ENCODE measurements at regions not wholly inside any gene's neighbourhood (a gene's known extent, or its start where the extent isn't known, plus 50 kb on each side); places are given as distances from the start of the nearest gene placed in this dataset.

- no peak overlapping the region for H3K4me2 ChIP-seq
- H3K27me3 ChIP-seq (ENCODE audit: insufficient read depth), result no peaks in the 10 kb centered on the region
- no peak overlapping the region for H2AFZ ChIP-seq (ENCODE audit: low read depth)
- DNase-seq, result no peak
- H3K27ac ChIP-seq (ENCODE audit: low read depth in 2 of 2, low read length in 1 of 2), result no peak overlapping the region
- ChIA-PET POLR2A (no interaction called here), CTCF (no interaction called here)
- no peak overlapping the region for H3K4me3 ChIP-seq (ENCODE audit: low read depth in 2 of 2, low read length in 1 of 2)
- H4K20me1 ChIP-seq (ENCODE audit: insufficient read depth), result no peaks in the 10 kb centered on the region
- H3K4me1 ChIP-seq (ENCODE audit: control insufficient read depth in 1 of 2, insufficient read depth in 2 of 2, low read depth in 1 of 2, low read length in 1 of 2), result no peaks in the 10 kb centered on the region
- H3K9me3 ChIP-seq, result no peaks in the 10 kb centered on the region
- no peak for TF ChIP-seq JUND (IDR thresholded peaks at IDR 0.05)
- no peak for TF ChIP-seq FOXM1 (IDR thresholded peaks at IDR 0.05; ENCODE audit: low read depth)
- H3K9me2 ChIP-seq, result no peaks in the 10 kb centered on the region
- H3K9ac ChIP-seq, result no peak overlapping the region
- no peaks in the 10 kb centered on the region for H3F3A ChIP-seq (replicated peaks; ENCODE audit: insufficient read depth)
- WGBS (ENCODE audit: low lambda C conversion rate), result 13% methylated on average over 3 of the region's 4 CpGs
- H3K36me3 ChIP-seq (replicated peaks in 1 of 2; ENCODE audit: control insufficient read depth in 1 of 2, insufficient read depth in 2 of 2, low read length in 1 of 2), result no peaks in the 10 kb centered on the region
- H3K79me2 ChIP-seq (ENCODE audit: insufficient read depth), result no peaks in the 10 kb centered on the region
Measured at GRCh38 chr3:167001374-167001773, 378.7 kb downstream of the ZBBX start.

DNA sequence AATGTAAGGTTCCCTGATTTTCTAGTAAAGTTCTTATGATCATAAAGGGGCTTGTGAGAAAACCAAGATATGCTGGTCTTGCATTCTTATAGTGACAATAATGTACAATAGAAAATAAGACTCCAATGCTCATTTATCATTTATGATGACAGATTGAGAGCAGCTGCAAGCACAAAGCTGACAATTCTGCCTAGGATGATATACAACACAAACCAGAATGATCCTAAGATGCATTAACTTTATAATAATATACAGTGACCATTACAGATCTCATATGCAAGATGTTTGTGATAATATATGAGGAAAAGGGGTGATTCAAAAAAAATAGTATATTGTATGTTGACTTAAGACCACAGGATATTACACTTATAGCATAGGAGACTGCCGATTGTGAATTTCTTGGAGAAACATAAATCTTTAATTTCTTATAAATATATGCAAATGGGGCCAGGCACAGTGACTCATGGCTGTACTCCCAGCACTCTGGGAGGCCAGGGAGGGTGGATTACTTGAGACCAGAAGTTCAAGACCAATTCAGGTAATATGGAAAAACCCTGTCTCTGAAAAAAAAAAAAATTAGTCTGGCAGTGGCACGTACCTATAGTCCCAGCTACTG, 387.0 kb downstream of the ZBBX start:
- Histone ChIP-seq H3K4me2 (no peak overlapping the region), H4K20me1 (ENCODE audit: insufficient read depth) (no peaks in the 10 kb centered on the region), H3K9ac (no peak overlapping the region), H3K4me1 (ENCODE audit: control insufficient read depth in 1 of 2, insufficient read depth in 2 of 2, low read depth in 1 of 2, low read length in 1 of 2) (no peaks in the 10 kb centered on the region), H3K9me2 (no peaks in the 10 kb centered on the region), H2AFZ (ENCODE audit: low read depth) (no peak overlapping the region), H3K9me3 (no peaks in the 10 kb centered on the region), H3K36me3 (replicated peaks in 1 of 2; ENCODE audit: control insufficient read depth in 1 of 2, insufficient read depth in 2 of 2, low read length in 1 of 2) (no peaks in the 10 kb centered on the region), H3F3A (replicated peaks; ENCODE audit: insufficient read depth) (no peaks in the 10 kb centered on the region), H3K4me3 (ENCODE audit: low read depth in 2 of 2, low read length in 1 of 2) (no peak overlapping the region), H3K27me3 (ENCODE audit: insufficient read depth) (no peaks in the 10 kb centered on the region), H3K27ac (ENCODE audit: low read depth in 2 of 2, low read length in 1 of 2) (no peak overlapping the region), H3K79me2 (ENCODE audit: insufficient read depth) (no peaks in the 10 kb centered on the region)
- TF ChIP-seq, protein P1, sequence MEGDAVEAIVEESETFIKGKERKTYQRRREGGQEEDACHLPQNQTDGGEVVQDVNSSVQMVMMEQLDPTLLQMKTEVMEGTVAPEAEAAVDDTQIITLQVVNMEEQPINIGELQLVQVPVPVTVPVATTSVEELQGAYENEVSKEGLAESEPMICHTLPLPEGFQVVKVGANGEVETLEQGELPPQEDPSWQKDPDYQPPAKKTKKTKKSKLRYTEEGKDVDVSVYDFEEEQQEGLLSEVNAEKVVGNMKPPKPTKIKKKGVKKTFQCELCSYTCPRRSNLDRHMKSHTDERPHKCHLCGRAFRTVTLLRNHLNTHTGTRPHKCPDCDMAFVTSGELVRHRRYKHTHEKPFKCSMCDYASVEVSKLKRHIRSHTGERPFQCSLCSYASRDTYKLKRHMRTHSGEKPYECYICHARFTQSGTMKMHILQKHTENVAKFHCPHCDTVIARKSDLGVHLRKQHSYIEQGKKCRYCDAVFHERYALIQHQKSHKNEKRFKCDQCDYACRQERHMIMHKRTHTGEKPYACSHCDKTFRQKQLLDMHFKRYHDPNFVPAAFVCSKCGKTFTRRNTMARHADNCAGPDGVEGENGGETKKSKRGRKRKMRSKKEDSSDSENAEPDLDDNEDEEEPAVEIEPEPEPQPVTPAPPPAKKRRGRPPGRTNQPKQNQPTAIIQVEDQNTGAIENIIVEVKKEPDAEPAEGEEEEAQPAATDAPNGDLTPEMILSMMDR (IDR thresholded peaks at IDR 0.05), result no peak
- TF ChIP-seq TEAD4 (IDR thresholded peaks at IDR 0.05; ENCODE audit: borderline replicate concordance, insufficient read depth) (no peak), FOSL2 (IDR thresholded peaks at IDR 0.05; ENCODE audit: borderline replicate concordance, low read depth) (no peak), RXRA (IDR thresholded peaks at IDR 0.05; ENCODE audit: borderline replicate concordance, low read depth) (no peak), IRF3 (IDR thresholded peaks at IDR 0.05; ENCODE audit: low read depth, low read length) (no peak), MAX (IDR thresholded peaks at IDR 0.05; ENCODE audit: low read depth) (no peak), TAF1 (IDR thresholded peaks at IDR 0.05; ENCODE audit: borderline replicate concordance, low read depth, low read length) (no peak), FOXM1 (IDR thresholded peaks at IDR 0.05; ENCODE audit: low read depth) (no peak), EP300 (IDR thresholded peaks at IDR 0.05; ENCODE audit: borderline replicate concordance in 1 of 2, low read depth in 1 of 2, low read length in 1 of 2) (no peak), RCOR1 (IDR thresholded peaks at IDR 0.05; ENCODE audit: low read length) (no peak), MEF2A (IDR thresholded peaks at IDR 0.05; ENCODE audit: borderline replicate concordance, low read depth) (no peak), JUND (IDR thresholded peaks at IDR 0.05) (no peak)
- TF ChIP-seq, protein P2, sequence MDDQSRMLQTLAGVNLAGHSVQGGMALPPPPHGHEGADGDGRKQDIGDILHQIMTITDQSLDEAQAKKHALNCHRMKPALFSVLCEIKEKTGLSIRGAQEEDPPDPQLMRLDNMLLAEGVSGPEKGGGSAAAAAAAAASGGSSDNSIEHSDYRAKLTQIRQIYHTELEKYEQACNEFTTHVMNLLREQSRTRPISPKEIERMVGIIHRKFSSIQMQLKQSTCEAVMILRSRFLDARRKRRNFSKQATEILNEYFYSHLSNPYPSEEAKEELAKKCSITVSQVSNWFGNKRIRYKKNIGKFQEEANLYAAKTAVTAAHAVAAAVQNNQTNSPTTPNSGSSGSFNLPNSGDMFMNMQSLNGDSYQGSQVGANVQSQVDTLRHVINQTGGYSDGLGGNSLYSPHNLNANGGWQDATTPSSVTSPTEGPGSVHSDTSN (IDR thresholded peaks at IDR 0.05), result no peak
- TF ChIP-seq, protein P3, sequence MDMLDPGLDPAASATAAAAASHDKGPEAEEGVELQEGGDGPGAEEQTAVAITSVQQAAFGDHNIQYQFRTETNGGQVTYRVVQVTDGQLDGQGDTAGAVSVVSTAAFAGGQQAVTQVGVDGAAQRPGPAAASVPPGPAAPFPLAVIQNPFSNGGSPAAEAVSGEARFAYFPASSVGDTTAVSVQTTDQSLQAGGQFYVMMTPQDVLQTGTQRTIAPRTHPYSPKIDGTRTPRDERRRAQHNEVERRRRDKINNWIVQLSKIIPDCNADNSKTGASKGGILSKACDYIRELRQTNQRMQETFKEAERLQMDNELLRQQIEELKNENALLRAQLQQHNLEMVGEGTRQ (IDR thresholded peaks at IDR 0.05; ENCODE audit: borderline replicate concordance, low read depth, low read length), result no peak
- ChIA-PET POLR2A (no interaction called here), CTCF (no interaction called here)
- 13% methylated on average over 2 of the region's 2 CpGs for WGBS (ENCODE audit: low lambda C conversion rate)
- DNase-seq, result no peak
